Natural killer cell (primary cell): ENCODE measurements at regions not wholly inside any gene's neighbourhood (a gene's known extent, or its start where the extent isn't known, plus 50 kb on each side); places are given as distances from the start of the nearest gene placed in this dataset.

Experiments
- ATAC-seq, 3 donors: fragments of 150-1000 bp in 2 of 3; fragments of 200-7000 bp in 1 of 3; cut with Tn5 transposase; 1 replicate in 1 of 3; 2 replicates in 2 of 3; pipeline ENCODE4 v1.10.0; 2021; ENCODE audit warnings: mild to moderate bottlenecking in 2 of 3, moderate library complexity in 2 of 3
- DNase-seq, 2 donors: peaks; one replicate each; pipeline versions ENCODE4 v3.0.0 to v3.0.0-alpha.2; 2013 to 2021; ENCODE audit warnings: mixed read lengths in 1 of 2
- H3K27ac ChIP-seq: one replicate; pipeline ENCODE4 v1.5.1; 2013; ENCODE audit warnings: mild to moderate bottlenecking, low read length
- H3K27me3 ChIP-seq: one replicate; pipeline ENCODE4 v1.6.1; 2013; ENCODE audit warnings: low read length; ENCODE audit not compliant: control insufficient read depth, insufficient read depth
- H3K36me3 ChIP-seq: one replicate; pipeline ENCODE4 v1.6.1; 2013; ENCODE audit warnings: low read length; ENCODE audit not compliant: control insufficient read depth, insufficient read depth
- H3K4me1 ChIP-seq: one replicate; pipeline ENCODE4 v1.6.1; 2013; ENCODE audit warnings: low read length; ENCODE audit not compliant: control insufficient read depth, insufficient read depth
- H3K4me3 ChIP-seq: one replicate; pipeline ENCODE4 v1.5.1; 2013; ENCODE audit warnings: low read length
- H3K9me3 ChIP-seq: one replicate; pipeline ENCODE4 v1.6.1; 2013; ENCODE audit warnings: low read length; ENCODE audit not compliant: control insufficient read depth, insufficient read depth
- H3K27ac Mint-ChIP-seq, 2 donors: one replicate each; pipeline ENCODE4 v1.8.0; 2022; ENCODE audit warnings: mild to moderate bottlenecking in 2 of 2, mixed read lengths in 2 of 2, moderate library complexity in 1 of 2
- H3K27me3 Mint-ChIP-seq, 2 donors: one replicate each; pipeline ENCODE4 v1.8.0; 2022; ENCODE audit warnings: low read depth in 2 of 2, mixed read lengths in 2 of 2
- H3K36me3 Mint-ChIP-seq: one replicate; pipeline ENCODE4 v1.8.0; 2022; ENCODE audit warnings: mixed read lengths
- H3K4me1 Mint-ChIP-seq, 2 donors: one replicate each; pipeline ENCODE4 v1.8.0; 2022; ENCODE audit warnings: mixed read lengths in 2 of 2
- H3K4me3 Mint-ChIP-seq: one replicate; pipeline ENCODE4 v1.8.0; 2022; ENCODE audit warnings: mild to moderate bottlenecking, moderate library complexity, mixed read lengths
- H3K9me3 Mint-ChIP-seq, 2 donors: one replicate each; pipeline ENCODE4 v1.8.0; 2022; ENCODE audit warnings: mixed read lengths in 2 of 2
- WGBS: methylation state at CpG from one replicate; pipeline ENCODE4 v1.1.7; 2013; ENCODE audit warnings: missing lambda C conversion rate; ENCODE audit not compliant: insufficient coverage; 5-methylcytosine and 5-hydroxymethylcytosine counted together
- intact Hi-C: fragments of 100-400 bp; cut with micrococcal nuclease; formaldehyde crosslinking; loops from one replicate; pipeline ENCODE4 v1.14.2; 2022
- TF ChIP-seq, protein P1 (sequence below): fragments of 200-600 bp; IDR thresholded peaks from one replicate; pipeline ENCODE4 v1.8.0; 2022; ENCODE audit warnings: antibody characterized with exemption

DNA sequence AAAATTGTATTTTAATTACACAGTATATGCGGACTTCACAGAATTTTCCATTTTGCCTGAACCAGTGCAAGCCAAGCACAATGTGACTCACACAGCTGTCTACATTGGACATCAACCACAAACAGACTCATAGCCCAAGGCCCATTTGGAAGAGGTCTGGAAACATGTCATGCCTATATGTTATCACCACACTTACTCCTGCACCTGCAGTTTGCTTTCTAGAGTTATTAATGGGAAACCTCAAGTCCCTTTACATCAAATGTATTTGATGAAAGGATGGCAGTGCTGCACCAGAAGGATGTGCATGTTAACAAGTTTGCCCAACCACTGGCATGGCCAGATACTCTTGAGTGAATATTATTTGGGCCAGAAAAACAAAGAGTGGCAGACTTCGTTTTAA lies 548.9 kb upstream of the CDH2 start:
- Histone ChIP-seq H3K9me3 (no peaks in the 10 kb centered on the region), H3K27me3 (no peaks in the 10 kb centered on the region), H3K27ac (no peak overlapping the region), H3K4me3 (no peak overlapping the region), H3K36me3 (no peaks in the 10 kb centered on the region), H3K4me1 (no peaks in the 10 kb centered on the region)
- H3K27ac Mint-ChIP-seq, result no peak overlapping the region
- intact Hi-C loops, result no loop called here
- no peak for DNase-seq
- no peaks in the 10 kb centered on the region for H3K36me3 Mint-ChIP-seq
- H3K9me3 Mint-ChIP-seq, result no peaks in the 10 kb centered on the region
- TF ChIP-seq, protein P1, sequence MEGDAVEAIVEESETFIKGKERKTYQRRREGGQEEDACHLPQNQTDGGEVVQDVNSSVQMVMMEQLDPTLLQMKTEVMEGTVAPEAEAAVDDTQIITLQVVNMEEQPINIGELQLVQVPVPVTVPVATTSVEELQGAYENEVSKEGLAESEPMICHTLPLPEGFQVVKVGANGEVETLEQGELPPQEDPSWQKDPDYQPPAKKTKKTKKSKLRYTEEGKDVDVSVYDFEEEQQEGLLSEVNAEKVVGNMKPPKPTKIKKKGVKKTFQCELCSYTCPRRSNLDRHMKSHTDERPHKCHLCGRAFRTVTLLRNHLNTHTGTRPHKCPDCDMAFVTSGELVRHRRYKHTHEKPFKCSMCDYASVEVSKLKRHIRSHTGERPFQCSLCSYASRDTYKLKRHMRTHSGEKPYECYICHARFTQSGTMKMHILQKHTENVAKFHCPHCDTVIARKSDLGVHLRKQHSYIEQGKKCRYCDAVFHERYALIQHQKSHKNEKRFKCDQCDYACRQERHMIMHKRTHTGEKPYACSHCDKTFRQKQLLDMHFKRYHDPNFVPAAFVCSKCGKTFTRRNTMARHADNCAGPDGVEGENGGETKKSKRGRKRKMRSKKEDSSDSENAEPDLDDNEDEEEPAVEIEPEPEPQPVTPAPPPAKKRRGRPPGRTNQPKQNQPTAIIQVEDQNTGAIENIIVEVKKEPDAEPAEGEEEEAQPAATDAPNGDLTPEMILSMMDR, result no peak
- H3K4me3 Mint-ChIP-seq, result no peak overlapping the region
- 82% methylated on average over 2 of the region's 2 CpGs for WGBS
- ATAC-seq, result no peak
- H3K27me3 Mint-ChIP-seq, result no peaks in the 10 kb centered on the region
- no peaks in the 10 kb centered on the region for H3K4me1 Mint-ChIP-seq

DNA sequence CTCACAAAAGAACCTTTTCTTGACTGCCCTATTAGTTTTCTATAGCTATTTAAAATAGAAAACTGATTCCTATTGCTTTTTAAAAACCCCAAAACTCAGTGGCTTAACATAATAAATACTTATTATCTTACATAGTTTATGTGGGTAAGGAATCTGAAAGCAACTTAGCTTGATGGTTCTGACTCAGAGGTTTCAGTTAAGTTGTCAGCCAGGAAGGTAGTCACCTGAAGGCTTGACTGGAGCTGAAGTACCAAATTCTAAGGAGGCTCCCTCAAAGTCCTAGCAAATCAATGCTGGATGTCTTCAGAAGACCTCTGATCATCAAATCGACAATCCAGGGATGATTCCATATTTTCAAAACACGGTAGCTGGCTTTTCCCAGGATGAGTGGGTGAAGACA lies 546.6 kb upstream of the CDH2 start:
- Histone ChIP-seq H3K4me3 (no peak overlapping the region), H3K4me1 (no peaks in the 10 kb centered on the region), H3K9me3 (no peaks in the 10 kb centered on the region), H3K27me3 (no peaks in the 10 kb centered on the region), H3K27ac (no peak overlapping the region), H3K36me3 (no peaks in the 10 kb centered on the region)
- no peaks in the 10 kb centered on the region for H3K36me3 Mint-ChIP-seq
- H3K27ac Mint-ChIP-seq, result no peak overlapping the region
- H3K9me3 Mint-ChIP-seq, result no peaks in the 10 kb centered on the region
- DNase-seq, result no peak
- WGBS, result 91% methylated on average over 2 of the region's 2 CpGs
- intact Hi-C loops, result no loop called here
- TF ChIP-seq, protein P1, result no peak
- H3K27me3 Mint-ChIP-seq, result no peaks in the 10 kb centered on the region
- ATAC-seq, result no peak
- H3K4me1 Mint-ChIP-seq, result no peaks in the 10 kb centered on the region
- H3K4me3 Mint-ChIP-seq, result no peak overlapping the region

DNA sequence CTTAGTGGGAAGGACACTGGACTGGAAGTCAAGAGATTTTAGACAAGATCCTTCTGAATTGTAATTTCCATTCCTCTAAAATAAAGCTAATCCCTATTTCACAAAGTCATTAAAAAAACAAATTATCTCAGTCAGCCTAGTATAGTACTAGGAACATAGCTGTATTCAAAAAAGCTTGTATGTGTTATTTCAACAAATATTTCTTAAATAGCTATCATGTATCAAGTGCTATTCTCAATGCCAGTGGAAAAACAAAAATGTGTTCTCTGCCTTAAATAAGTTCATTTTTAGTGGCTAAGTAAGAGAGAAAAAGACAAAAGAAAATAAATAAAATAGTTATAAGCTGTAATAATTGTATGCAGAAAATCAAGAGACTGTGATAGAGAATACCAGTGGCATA lies 541.8 kb upstream of the CDH2 start:
- no peaks in the 10 kb centered on the region for H3K9me3 ChIP-seq
- no peaks in the 10 kb centered on the region for H3K4me1 ChIP-seq
- peaks cover 0 to 3% of the 10 kb centered on the region in 2 donors for H3K4me1 Mint-ChIP-seq
- no peaks in the 10 kb centered on the region for H3K27me3 ChIP-seq
- peaks cover 7% of the 10 kb centered on the region for H3K36me3 Mint-ChIP-seq
- intact Hi-C loops, result no loop called here
- H3K9me3 Mint-ChIP-seq, result peaks cover 3 to 5% of the 10 kb centered on the region in 2 donors
- H3K27me3 Mint-ChIP-seq, result no peaks in the 10 kb centered on the region
- no peak overlapping the region for H3K27ac Mint-ChIP-seq
- TF ChIP-seq, protein P1, result no peak
- H3K4me3 Mint-ChIP-seq, result no peak overlapping the region
- H3K27ac ChIP-seq, result no peak overlapping the region
- H3K36me3 ChIP-seq, result no peaks in the 10 kb centered on the region
- DNase-seq, result no peak
- no peak for ATAC-seq
- no peak overlapping the region for H3K4me3 ChIP-seq

DNA sequence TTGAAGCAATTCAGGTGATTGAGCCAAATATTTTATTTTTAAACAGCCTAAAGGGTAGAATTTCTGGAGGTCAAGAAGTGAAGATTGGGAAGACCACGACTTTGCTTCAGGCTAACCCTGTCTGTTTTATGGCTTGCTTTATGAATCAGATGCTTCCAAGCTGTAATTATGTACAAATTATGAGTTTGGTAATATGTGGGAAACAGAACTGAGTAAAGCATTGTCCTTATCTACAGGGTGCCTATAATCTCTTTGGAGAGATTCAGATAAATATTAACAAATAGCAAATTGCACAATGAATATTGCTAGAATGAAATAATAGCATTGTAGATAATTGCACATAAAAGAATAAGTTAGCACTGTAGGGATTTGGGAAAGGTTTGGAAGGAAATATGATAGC lies 539.4 kb upstream of the CDH2 start:
- Mint-ChIP-seq H3K4me3 (no peak overlapping the region), H3K27ac (no peak overlapping the region), H3K36me3 (peaks cover 7% of the 10 kb centered on the region), H3K4me1 (peaks cover 0 to 5% of the 10 kb centered on the region in 2 donors), H3K27me3 (no peaks in the 10 kb centered on the region), H3K9me3 (peaks cover 3 to 5% of the 10 kb centered on the region in 2 donors)
- Histone ChIP-seq H3K27me3 (no peaks in the 10 kb centered on the region), H3K4me1 (no peaks in the 10 kb centered on the region), H3K27ac (no peak overlapping the region), H3K9me3 (no peaks in the 10 kb centered on the region), H3K4me3 (no peak overlapping the region), H3K36me3 (no peaks in the 10 kb centered on the region)
- TF ChIP-seq, protein P1, result no peak
- ATAC-seq (no peak), DNase-seq (no peak)
- 76% methylated on average over 1 of the region's 1 CpG for WGBS
- intact Hi-C loops, result no loop called here
